ENCODE measurements at regions not wholly inside any gene's neighbourhood (a gene's known extent, or its start where the extent isn't known, plus 50 kb on each side); places are given as distances from the start of the nearest gene placed in this dataset.
"Not testable (repeated sequence)": the region's sequence is repeated elsewhere in the genome, so short reads cannot be mapped to it uniquely, and the experiment has no call there.

DNA sequence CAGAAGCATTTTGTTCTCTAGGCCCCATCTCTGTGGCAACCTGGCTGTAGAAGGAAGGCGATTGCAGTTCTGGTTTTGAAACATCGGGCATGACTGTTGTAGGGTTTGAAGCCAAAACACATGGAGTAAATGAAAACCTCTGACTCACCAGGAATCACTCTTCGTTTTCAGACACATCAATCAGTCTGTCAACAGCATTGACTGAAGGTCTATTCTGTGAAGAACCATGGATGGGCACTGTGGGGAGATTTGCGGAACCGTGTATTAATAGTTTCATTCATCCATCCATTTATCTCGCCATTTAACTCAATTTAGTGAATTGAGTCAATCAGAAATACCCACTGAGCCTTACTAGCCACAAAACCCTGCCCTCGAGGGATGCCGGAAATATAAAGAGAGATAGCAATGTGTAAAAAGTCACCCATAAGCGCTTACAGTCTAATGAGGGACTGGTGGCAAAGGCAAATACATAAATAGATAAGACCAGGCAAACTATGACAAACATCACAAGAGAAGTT, 364.6 kb upstream of the PROX1 start:
- 73% methylated on average over 5 of the region's 9 CpGs for WGBS (ENCODE audit: insufficient coverage)
- no peak for DNase-seq
- POLR2A ChIA-PET = no interaction called here

DNA sequence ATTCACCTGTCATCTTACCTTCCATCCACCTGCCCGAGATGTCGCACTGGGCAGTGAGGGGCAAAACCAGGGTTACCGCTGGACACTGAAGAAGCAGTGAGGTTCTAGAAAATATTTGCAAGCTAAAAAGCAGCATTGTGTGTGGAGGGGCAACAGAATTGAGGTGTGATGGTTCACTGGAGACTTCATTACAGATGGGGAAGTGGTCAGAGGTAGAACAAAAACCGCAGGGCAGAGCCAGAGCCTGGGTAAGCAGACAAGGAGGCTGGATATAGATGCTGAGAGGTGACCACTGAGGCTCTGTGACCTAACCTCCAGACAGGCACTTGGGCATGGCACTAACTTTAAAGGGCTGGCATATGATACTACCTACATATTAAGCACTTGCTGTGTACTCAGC, 363.9 kb upstream of the PROX1 start:
- Histone ChIP-seq H3K9me3 (ENCODE audit: control extremely low read depth in 1 of 5, control insufficient read depth in 4 of 5, insufficient read depth in 2 of 5, low read depth in 1 of 5, low read length in 4 of 5) (no peaks in the 10 kb centered on the region), H3K27ac (ENCODE audit: insufficient read depth in 1 of 2, low read depth in 1 of 2, low read length in 2 of 2, poor library complexity in 1 of 2, severe bottlenecking in 2 of 2) (no peak overlapping the region), H3K4me1 (ENCODE audit: control extremely low read depth in 1 of 4, control insufficient read depth in 4 of 4, insufficient read depth in 4 of 4, low read length in 3 of 4) (no peaks in the 10 kb centered on the region), H3K36me3 (ENCODE audit: control insufficient read depth in 4 of 4, insufficient read depth in 4 of 4, low read length in 3 of 4) (no peaks in the 10 kb centered on the region), H3K4me3 (ENCODE audit: control insufficient read depth in 1 of 7, extremely low read depth in 1 of 7, insufficient read depth in 4 of 7, low read depth in 2 of 7, low read length in 6 of 7) (no peak overlapping the region), H3K27me3 (replicated peaks in 2 of 5; ENCODE audit: control insufficient read depth in 4 of 5, insufficient read depth in 5 of 5, low read length in 4 of 5) (peaks cover 0 to 5% (median 0%) of the 10 kb centered on the region in 5 experiments)
- POLR2A ChIA-PET = no interaction called here
- CTCF ChIA-PET = no interaction called here
- 64% methylated on average over 3 of the region's 4 CpGs for WGBS (ENCODE audit: insufficient coverage)
- no peak for DNase-seq

More for the DNA sequence above, 364.6 kb upstream of the PROX1 start:
- H3K4me1 ChIP-seq (ENCODE audit: control extremely low read depth in 1 of 4, control insufficient read depth in 4 of 4, insufficient read depth in 4 of 4, low read length in 3 of 4) = no peaks in the 10 kb centered on the region
- no peaks in the 10 kb centered on the region for H3K36me3 ChIP-seq (ENCODE audit: control insufficient read depth in 4 of 4, insufficient read depth in 4 of 4, low read length in 3 of 4)
- CTCF ChIA-PET = no interaction called here
- H3K9me3 ChIP-seq (ENCODE audit: control extremely low read depth in 1 of 5, control insufficient read depth in 4 of 5, insufficient read depth in 2 of 5, low read depth in 1 of 5, low read length in 4 of 5) = no peaks in the 10 kb centered on the region
- no peak overlapping the region for H3K27ac ChIP-seq (ENCODE audit: insufficient read depth in 1 of 2, low read depth in 1 of 2, low read length in 2 of 2, poor library complexity in 1 of 2, severe bottlenecking in 2 of 2)
- peaks cover 0 to 5% (median 0%) of the 10 kb centered on the region in 5 experiments for H3K27me3 ChIP-seq (replicated peaks in 2 of 5; ENCODE audit: control insufficient read depth in 4 of 5, insufficient read depth in 5 of 5, low read length in 4 of 5)
- no peak overlapping the region for H3K4me3 ChIP-seq (ENCODE audit: control insufficient read depth in 1 of 7, extremely low read depth in 1 of 7, insufficient read depth in 4 of 7, low read depth in 2 of 7, low read length in 6 of 7)

DNA sequence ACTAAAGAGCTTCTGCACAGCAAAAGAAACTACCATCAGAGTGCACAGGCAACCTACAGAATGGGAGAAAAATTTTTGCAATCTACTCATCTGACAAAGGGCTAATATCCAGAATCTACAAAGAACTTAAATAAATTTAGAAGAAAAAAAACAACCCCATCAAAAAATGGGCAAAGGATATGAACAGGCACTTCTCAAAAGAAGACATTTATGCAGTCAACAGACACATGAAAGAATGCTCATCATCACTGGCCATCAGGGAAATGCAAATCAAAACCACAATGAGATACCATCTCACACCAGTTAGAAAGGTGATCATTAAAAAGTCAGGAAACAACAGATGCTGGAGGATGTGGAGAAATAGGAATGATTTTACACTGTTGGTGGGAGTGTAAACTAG, 351.0 kb upstream of the PROX1 start:
- H3K4me3 ChIP-seq (ENCODE audit: control insufficient read depth in 1 of 7, extremely low read depth in 1 of 7, insufficient read depth in 4 of 7, low read depth in 2 of 7, low read length in 6 of 7); H3K4me1 ChIP-seq (ENCODE audit: control extremely low read depth in 1 of 4, control insufficient read depth in 4 of 4, insufficient read depth in 4 of 4, low read length in 3 of 4); H3K36me3 ChIP-seq (ENCODE audit: control insufficient read depth in 4 of 4, insufficient read depth in 4 of 4, low read length in 3 of 4); H3K27ac ChIP-seq (ENCODE audit: insufficient read depth in 1 of 2, low read depth in 1 of 2, low read length in 2 of 2, poor library complexity in 1 of 2, severe bottlenecking in 2 of 2); DNase-seq; POLR2A ChIA-PET; H3K27me3 ChIP-seq (replicated peaks in 2 of 5; ENCODE audit: control insufficient read depth in 4 of 5, insufficient read depth in 5 of 5, low read length in 4 of 5); H3K9me3 ChIP-seq (ENCODE audit: control extremely low read depth in 1 of 5, control insufficient read depth in 4 of 5, insufficient read depth in 2 of 5, low read depth in 1 of 5, low read length in 4 of 5); CTCF ChIA-PET: not testable (repeated sequence)

DNA sequence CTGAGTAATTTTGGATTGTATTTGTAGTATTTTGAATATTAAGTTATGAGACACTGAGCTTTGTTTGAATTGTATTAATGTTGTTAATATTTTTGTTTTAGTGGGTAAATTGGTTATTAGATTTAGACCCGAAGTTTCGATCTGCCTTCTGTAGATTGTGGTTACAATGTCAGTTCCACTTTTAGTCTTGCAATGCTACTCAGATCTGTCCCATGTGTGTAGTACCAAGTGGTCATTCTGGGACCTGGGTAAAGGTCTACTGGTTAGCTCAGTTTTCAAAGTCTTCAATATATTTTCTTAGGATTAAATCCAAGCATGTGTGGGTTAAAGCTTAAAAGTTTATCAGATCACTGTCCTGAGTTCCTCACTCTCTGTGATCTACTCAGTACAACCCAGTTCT, 346.5 kb upstream of the PROX1 start:
- H3K27ac ChIP-seq (ENCODE audit: insufficient read depth in 1 of 2, low read depth in 1 of 2, low read length in 2 of 2, poor library complexity in 1 of 2, severe bottlenecking in 2 of 2) = no peak overlapping the region
- ChIA-PET CTCF (no interaction called here), POLR2A (no interaction called here)
- H3K36me3 ChIP-seq (ENCODE audit: control insufficient read depth in 4 of 4, insufficient read depth in 4 of 4, low read length in 3 of 4) = no peaks in the 10 kb centered on the region
- no peak overlapping the region for H3K4me3 ChIP-seq (ENCODE audit: control insufficient read depth in 1 of 7, extremely low read depth in 1 of 7, insufficient read depth in 4 of 7, low read depth in 2 of 7, low read length in 6 of 7)
- H3K9me3 ChIP-seq (ENCODE audit: control extremely low read depth in 1 of 5, control insufficient read depth in 4 of 5, insufficient read depth in 2 of 5, low read depth in 1 of 5, low read length in 4 of 5) = no peaks in the 10 kb centered on the region
- whole genome bisulfite sequencing (ENCODE audit: insufficient coverage) = 100% methylated on average over 2 of the region's 2 CpGs
- no peaks in the 10 kb centered on the region for H3K4me1 ChIP-seq (ENCODE audit: control extremely low read depth in 1 of 4, control insufficient read depth in 4 of 4, insufficient read depth in 4 of 4, low read length in 3 of 4)
- no peaks in the 10 kb centered on the region for H3K27me3 ChIP-seq (replicated peaks in 2 of 5; ENCODE audit: control insufficient read depth in 4 of 5, insufficient read depth in 5 of 5, low read length in 4 of 5)
- no peak for DNase-seq

DNA sequence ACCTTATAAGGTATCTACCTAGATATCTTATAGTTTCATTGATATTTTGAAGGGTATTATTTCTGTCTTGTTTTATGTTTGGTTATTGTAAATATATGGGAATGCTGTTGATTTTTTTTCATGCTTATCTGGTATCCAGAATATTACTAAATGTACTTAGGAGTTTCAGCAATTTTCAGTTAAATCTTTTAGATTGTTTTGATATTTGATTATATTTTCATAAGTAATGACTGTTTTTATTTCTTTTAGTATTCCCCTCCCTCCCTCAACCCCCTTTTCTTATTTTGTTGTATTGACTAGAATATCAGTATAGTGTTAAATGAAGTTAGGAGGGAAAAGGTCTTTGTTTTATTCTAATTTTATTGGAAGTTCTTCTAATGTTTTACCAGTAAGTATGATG, 344.4 kb upstream of the PROX1 start:
- DNase-seq = no peak
- no peaks in the 10 kb centered on the region for H3K36me3 ChIP-seq (ENCODE audit: control insufficient read depth in 4 of 4, insufficient read depth in 4 of 4, low read length in 3 of 4)
- no peaks in the 10 kb centered on the region for H3K9me3 ChIP-seq (ENCODE audit: control extremely low read depth in 1 of 5, control insufficient read depth in 4 of 5, insufficient read depth in 2 of 5, low read depth in 1 of 5, low read length in 4 of 5)
- ChIA-PET CTCF (no interaction called here), POLR2A (no interaction called here)
- H3K4me1 ChIP-seq (ENCODE audit: control extremely low read depth in 1 of 4, control insufficient read depth in 4 of 4, insufficient read depth in 4 of 4, low read length in 3 of 4) = no peaks in the 10 kb centered on the region
- no peaks in the 10 kb centered on the region for H3K27me3 ChIP-seq (replicated peaks in 2 of 5; ENCODE audit: control insufficient read depth in 4 of 5, insufficient read depth in 5 of 5, low read length in 4 of 5)
- no peak overlapping the region for H3K27ac ChIP-seq (ENCODE audit: insufficient read depth in 1 of 2, low read depth in 1 of 2, low read length in 2 of 2, poor library complexity in 1 of 2, severe bottlenecking in 2 of 2)
- H3K4me3 ChIP-seq (ENCODE audit: control insufficient read depth in 1 of 7, extremely low read depth in 1 of 7, insufficient read depth in 4 of 7, low read depth in 2 of 7, low read length in 6 of 7) = no peak overlapping the region

DNA sequence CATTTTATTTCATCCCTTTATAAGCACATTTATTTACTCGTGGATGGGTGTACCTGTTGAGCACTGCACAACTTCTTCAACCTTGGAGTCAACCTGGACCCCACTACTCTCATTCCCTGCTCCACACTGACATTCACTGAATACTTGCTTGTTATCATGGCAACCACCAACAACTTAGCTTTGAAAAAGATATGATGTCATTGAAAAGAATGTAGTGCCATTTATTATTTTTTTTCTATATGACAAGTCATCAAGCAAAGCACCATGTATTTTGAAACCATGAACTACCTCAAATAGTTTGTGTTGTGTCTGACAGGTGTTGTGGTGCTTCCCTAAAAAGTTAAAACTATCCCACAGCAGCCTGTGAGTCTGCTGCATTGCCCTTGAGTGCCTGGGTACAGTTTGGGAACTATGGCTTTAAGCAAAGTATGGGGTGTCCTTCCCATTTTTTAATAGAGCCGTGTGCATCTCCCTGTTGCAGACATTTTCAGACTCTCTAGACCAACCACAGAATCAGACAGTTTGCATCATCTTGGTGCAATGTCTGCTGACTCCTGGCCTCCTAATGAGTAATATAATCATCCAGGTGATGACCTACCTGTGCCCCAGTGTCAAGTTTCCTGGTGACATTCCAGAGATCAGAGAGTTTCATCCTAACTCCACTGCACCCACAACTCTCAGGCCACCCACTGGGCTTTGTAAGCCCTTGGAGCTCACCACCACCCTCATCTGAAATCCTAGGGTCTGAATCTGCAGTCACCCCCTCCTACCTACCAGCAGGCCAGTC, 339.7 kb upstream of the PROX1 start:
- 100% methylated on average over 1 of the region's 2 CpGs for WGBS (ENCODE audit: insufficient coverage)
- Histone ChIP-seq H3K4me1 (ENCODE audit: control extremely low read depth in 1 of 4, control insufficient read depth in 4 of 4, insufficient read depth in 4 of 4, low read length in 3 of 4) (no peaks in the 10 kb centered on the region), H3K27me3 (replicated peaks in 2 of 5; ENCODE audit: control insufficient read depth in 4 of 5, insufficient read depth in 5 of 5, low read length in 4 of 5) (no peaks in the 10 kb centered on the region), H3K27ac (ENCODE audit: insufficient read depth in 1 of 2, low read depth in 1 of 2, low read length in 2 of 2, poor library complexity in 1 of 2, severe bottlenecking in 2 of 2) (no peak overlapping the region), H3K36me3 (ENCODE audit: control insufficient read depth in 4 of 4, insufficient read depth in 4 of 4, low read length in 3 of 4) (no peaks in the 10 kb centered on the region), H3K9me3 (ENCODE audit: control extremely low read depth in 1 of 5, control insufficient read depth in 4 of 5, insufficient read depth in 2 of 5, low read depth in 1 of 5, low read length in 4 of 5) (no peaks in the 10 kb centered on the region), H3K4me3 (ENCODE audit: control insufficient read depth in 1 of 7, extremely low read depth in 1 of 7, insufficient read depth in 4 of 7, low read depth in 2 of 7, low read length in 6 of 7) (no peak overlapping the region)
- DNase-seq = no peak
- ChIA-PET CTCF (interaction anchor here (0.7 kb wide), 1 partner anchor 19 kb away, joined by 3 read pairs; no protein-coding TSS in a partner anchor), POLR2A (no interaction called here)

DNA sequence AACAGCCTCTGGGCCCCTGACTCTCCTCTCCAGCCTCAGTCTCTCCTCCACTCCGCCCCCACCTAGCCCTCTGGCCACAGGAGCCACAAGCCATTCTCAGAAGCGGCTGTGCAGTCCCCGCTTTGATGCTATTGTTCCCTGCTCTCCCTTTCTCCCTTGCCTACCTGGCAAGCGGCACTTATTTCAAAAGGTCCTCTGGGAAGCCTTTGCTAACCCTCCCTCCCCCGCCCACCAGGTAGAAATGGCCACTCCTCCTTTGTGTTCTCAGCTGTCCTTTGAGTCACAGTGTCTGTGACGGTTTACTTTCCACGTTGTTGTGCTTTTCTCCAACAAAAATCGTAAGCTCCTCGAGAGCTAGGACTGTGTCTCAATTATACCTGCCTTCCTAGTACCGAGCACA, 338.4 kb upstream of the PROX1 start:
- WGBS (ENCODE audit: insufficient coverage) = 84% methylated on average over 10 of the region's 10 CpGs
- CTCF ChIA-PET = no interaction called here

More for the DNA sequence above, 338.4 kb upstream of the PROX1 start:
- no peaks in the 10 kb centered on the region for H3K9me3 ChIP-seq (ENCODE audit: control extremely low read depth in 1 of 5, control insufficient read depth in 4 of 5, insufficient read depth in 2 of 5, low read depth in 1 of 5, low read length in 4 of 5)
- H3K27ac ChIP-seq (ENCODE audit: insufficient read depth in 1 of 2, low read depth in 1 of 2, low read length in 2 of 2, poor library complexity in 1 of 2, severe bottlenecking in 2 of 2) = no peak overlapping the region
- no peaks in the 10 kb centered on the region for H3K27me3 ChIP-seq (replicated peaks in 2 of 5; ENCODE audit: control insufficient read depth in 4 of 5, insufficient read depth in 5 of 5, low read length in 4 of 5)
- no peak for DNase-seq
- H3K4me1 ChIP-seq (ENCODE audit: control extremely low read depth in 1 of 4, control insufficient read depth in 4 of 4, insufficient read depth in 4 of 4, low read length in 3 of 4) = no peaks in the 10 kb centered on the region
- no peak overlapping the region for H3K4me3 ChIP-seq (ENCODE audit: control insufficient read depth in 1 of 7, extremely low read depth in 1 of 7, insufficient read depth in 4 of 7, low read depth in 2 of 7, low read length in 6 of 7)
- H3K36me3 ChIP-seq (ENCODE audit: control insufficient read depth in 4 of 4, insufficient read depth in 4 of 4, low read length in 3 of 4) = no peaks in the 10 kb centered on the region
- POLR2A ChIA-PET = no interaction called here

All from common myeloid progenitor, CD34-positive (primary cell).